ENCODE measurements at regions not wholly inside any gene's neighbourhood (a gene's known extent, or its start where the extent isn't known, plus 50 kb on each side); places are given as distances from the start of the nearest gene placed in this dataset.

- TF ChIP-seq NR1H2 (CRISPR knock-in tag; IDR thresholded peaks at IDR 0.05), result no peak
- TF ChIP-seq ATF1 (CRISPR knock-in tag; IDR thresholded peaks at IDR 0.05), result no peak
- no peak for TF ChIP-seq CTCF (IDR thresholded peaks at IDR 0.05)
- no peak for TF ChIP-seq ZNF512 (CRISPR knock-in tag; IDR thresholded peaks at IDR 0.05; ENCODE audit: borderline replicate concordance)
- no peak for TF ChIP-seq KAT7 (CRISPR knock-in tag; IDR thresholded peaks at IDR 0.05; ENCODE audit: borderline replicate concordance)
- no peak for TF ChIP-seq NFYB (CRISPR knock-in tag; conservative IDR thresholded peaks at IDR 0.05; ENCODE audit: low read depth)
- TF ChIP-seq CREM (CRISPR knock-in tag; IDR thresholded peaks at IDR 0.05), result no peak
- no peak for TF ChIP-seq ATF3 (CRISPR knock-in tag; conservative IDR thresholded peaks at IDR 0.05)
- no peak for TF ChIP-seq AFF4 (CRISPR knock-in tag; IDR thresholded peaks at IDR 0.05; ENCODE audit: borderline replicate concordance)
- no peak for TF ChIP-seq ZNF232 (CRISPR knock-in tag; IDR thresholded peaks at IDR 0.05)
- no peak for TF ChIP-seq CDX4 (CRISPR knock-in tag; IDR thresholded peaks at IDR 0.05; ENCODE audit: borderline replicate concordance)
- TF ChIP-seq USF1 (CRISPR knock-in tag; IDR thresholded peaks at IDR 0.05), result no peak
These were observed 895.6 kb downstream of the RAB28 start for GRCh38 chr4:12588582-12588981.
